ENCODE measurements at regions not wholly inside any gene's neighbourhood (a gene's known extent, or its start where the extent isn't known, plus 50 kb on each side); places are given as distances from the start of the nearest gene placed in this dataset.

DNA sequence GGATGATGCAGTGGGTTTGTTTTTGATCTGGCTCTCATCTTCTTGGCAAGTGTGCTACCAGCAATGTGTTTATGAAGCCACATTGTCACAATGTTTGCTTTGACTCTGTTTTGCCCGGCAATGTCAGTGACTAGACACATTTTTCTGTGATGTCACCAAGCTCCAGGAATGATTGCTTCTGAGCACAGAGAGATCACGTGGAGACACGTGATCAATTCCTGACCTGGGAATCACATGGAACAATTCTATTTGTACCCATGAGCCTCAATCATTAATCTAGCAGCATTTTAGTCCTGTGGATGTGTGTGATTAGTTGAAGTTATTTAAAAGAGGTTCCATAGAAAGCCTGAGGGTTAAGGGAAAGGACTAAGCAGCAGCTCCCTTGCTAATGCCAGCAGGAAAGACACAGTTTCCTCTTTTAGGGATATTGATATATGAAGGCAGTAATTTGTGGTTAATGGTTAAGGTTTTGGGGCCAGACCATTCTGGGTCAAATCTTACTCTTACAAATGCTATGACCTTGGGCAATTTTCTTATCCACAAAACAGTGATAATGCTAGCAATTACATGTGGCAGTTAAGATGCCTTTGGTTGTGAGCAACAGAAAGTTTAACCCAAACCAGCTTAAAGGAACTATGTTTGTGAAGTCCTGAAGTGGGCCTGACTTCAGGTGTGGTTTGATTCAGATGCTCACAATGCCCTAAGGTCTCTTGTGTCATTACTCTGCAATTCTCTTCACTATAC, 59.0 kb downstream of the FASLG start:
- Histone ChIP-seq H3K27me3 (ENCODE audit: insufficient read depth, low read length, poor library complexity, severe bottlenecking) (no peaks in the 10 kb centered on the region), H3K4me3 (ENCODE audit: low read length) (no peak overlapping the region), H3K36me3 (ENCODE audit: insufficient read depth, low read length) (no peaks in the 10 kb centered on the region), H3K4me1 (ENCODE audit: insufficient read depth, low read length) (peaks cover 7% of the 10 kb centered on the region), H3K27ac (ENCODE audit: low read depth, low read length) (no peak overlapping the region), H3K9me3 (ENCODE audit: low read length) (no peaks in the 10 kb centered on the region)
- H3K4me3 Mint-ChIP-seq: peak overlapping the region in 1 of 7 donors; percentile 15
- DNase-seq: no peak
- no peaks in the 10 kb centered on the region for H3K36me3 Mint-ChIP-seq
- H3K4me1 Mint-ChIP-seq: peaks cover 26 to 39% (median 35%) of the 10 kb centered on the region in 3 donors
- no peaks in the 10 kb centered on the region for H3K27me3 Mint-ChIP-seq
- ChIA-PET CTCF (interaction anchor here (0.8 to 5.4 kb wide), 14 partner anchors 9 to 115 kb away, joined by 3 to 62 read pairs (median 3); partner anchors contain the start of gene FASLG), POLR2A (no interaction called here)
- H3K9me3 Mint-ChIP-seq: no peaks in the 10 kb centered on the region
- peak overlapping the region in 1 of 8 donors; percentile 12 for H3K27ac Mint-ChIP-seq

DNA sequence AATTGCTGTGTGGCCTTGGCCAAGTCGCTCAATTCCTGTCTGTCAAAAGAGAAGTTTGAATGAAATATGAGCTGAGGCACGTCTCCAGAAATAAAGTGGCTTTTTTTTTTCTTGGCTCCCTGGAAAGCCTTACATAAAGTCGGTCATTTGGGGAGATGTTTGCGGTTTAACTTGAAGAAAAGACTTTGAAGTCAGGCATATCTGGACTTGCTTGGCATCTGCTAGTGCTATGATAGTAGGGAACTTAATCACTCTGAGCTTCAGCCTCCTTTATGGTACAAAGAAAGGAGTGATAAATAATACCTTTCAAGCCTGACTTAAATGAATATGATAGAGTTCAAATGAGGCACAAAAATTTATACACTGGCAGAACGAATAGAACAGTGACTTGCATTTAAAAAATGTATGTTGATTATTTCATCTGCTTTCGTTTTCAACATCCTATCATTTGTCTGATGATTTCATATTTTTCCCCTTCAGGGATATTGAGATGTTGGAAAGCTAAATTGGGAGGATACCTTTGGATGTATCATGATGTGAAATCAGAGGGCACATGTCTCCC, 60.2 kb downstream of the FASLG start:
- ChIA-PET POLR2A (interaction anchor here (0.6 to 1.3 kb wide), 4 partner anchors 48 to 111 kb away, joined by 3 to 7 read pairs (median 4); no protein-coding TSS in a partner anchor), CTCF (interaction anchor here (0.6 to 5.4 kb wide), 31 partner anchors 9 to 188 kb away, joined by 3 to 62 read pairs (median 5); partner anchors contain the start of genes FASLG and SUCO)
- Mint-ChIP-seq H3K9me3 (no peaks in the 10 kb centered on the region), H3K27me3 (no peaks in the 10 kb centered on the region), H3K4me3 (no peak overlapping the region), H3K36me3 (no peaks in the 10 kb centered on the region), H3K27ac (no peak overlapping the region), H3K4me1 (peaks cover 23 to 40% (median 37%) of the 10 kb centered on the region in 3 donors)
- no peaks in the 10 kb centered on the region for H3K36me3 ChIP-seq (ENCODE audit: insufficient read depth, low read length)
- H3K9me3 ChIP-seq (ENCODE audit: low read length): no peaks in the 10 kb centered on the region
- no peak overlapping the region for H3K27ac ChIP-seq (ENCODE audit: low read depth, low read length)
- no peak overlapping the region for H3K4me3 ChIP-seq (ENCODE audit: low read length)
- DNase-seq: no peak
- H3K4me1 ChIP-seq (ENCODE audit: insufficient read depth, low read length): peaks cover 7% of the 10 kb centered on the region
- H3K27me3 ChIP-seq (ENCODE audit: insufficient read depth, low read length, poor library complexity, severe bottlenecking): no peaks in the 10 kb centered on the region

DNA sequence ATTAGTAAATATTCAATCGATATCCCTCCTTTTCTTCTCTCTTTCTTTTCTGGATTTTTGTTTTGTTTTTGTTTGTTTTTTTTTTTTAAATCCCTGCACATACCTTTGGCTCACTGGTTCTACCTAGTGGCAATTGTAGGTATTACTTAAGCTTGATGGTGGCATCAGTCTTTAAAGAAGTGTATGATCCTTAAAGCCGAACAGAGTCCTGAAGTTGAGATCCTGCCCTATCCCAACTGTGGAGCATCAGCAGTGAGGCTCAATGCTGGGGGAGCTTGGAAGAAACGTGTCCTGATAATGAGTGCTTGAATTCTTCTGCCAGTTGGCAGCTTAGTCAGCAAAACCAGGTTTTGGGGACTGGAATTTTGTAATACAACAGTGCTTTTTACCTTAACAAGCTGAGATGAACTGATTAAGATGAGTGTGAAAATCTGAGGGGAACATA, 60.8 kb downstream of the FASLG start:
- Histone ChIP-seq H3K4me1 (ENCODE audit: insufficient read depth, low read length) (peaks cover 7% of the 10 kb centered on the region), H3K27me3 (ENCODE audit: insufficient read depth, low read length, poor library complexity, severe bottlenecking) (no peaks in the 10 kb centered on the region), H3K9me3 (ENCODE audit: low read length) (no peaks in the 10 kb centered on the region), H3K4me3 (ENCODE audit: low read length) (no peak overlapping the region), H3K27ac (ENCODE audit: low read depth, low read length) (no peak overlapping the region), H3K36me3 (ENCODE audit: insufficient read depth, low read length) (no peaks in the 10 kb centered on the region)
- no peaks in the 10 kb centered on the region for H3K9me3 Mint-ChIP-seq
- H3K36me3 Mint-ChIP-seq: no peaks in the 10 kb centered on the region
- no peak overlapping the region for H3K4me3 Mint-ChIP-seq
- peak in 2 of 5 donors; percentile 49 to 51 for DNase-seq
- ChIA-PET POLR2A (interaction anchor here (0.6 to 1.3 kb wide), 5 partner anchors 49 to 112 kb away, joined by 3 to 7 read pairs (median 3); no protein-coding TSS in a partner anchor), CTCF (interaction anchor here (0.6 to 5.4 kb wide), 35 partner anchors 8 to 189 kb away, joined by 3 to 62 read pairs (median 5); partner anchors contain the start of genes FASLG and SUCO)
- no peaks in the 10 kb centered on the region for H3K27me3 Mint-ChIP-seq
- H3K27ac Mint-ChIP-seq: peak overlapping the region in 5 of 8 donors; percentile 3 to 19 (median 13)
- H3K4me1 Mint-ChIP-seq: peaks cover 28 to 46% (median 43%) of the 10 kb centered on the region in 3 donors

DNA sequence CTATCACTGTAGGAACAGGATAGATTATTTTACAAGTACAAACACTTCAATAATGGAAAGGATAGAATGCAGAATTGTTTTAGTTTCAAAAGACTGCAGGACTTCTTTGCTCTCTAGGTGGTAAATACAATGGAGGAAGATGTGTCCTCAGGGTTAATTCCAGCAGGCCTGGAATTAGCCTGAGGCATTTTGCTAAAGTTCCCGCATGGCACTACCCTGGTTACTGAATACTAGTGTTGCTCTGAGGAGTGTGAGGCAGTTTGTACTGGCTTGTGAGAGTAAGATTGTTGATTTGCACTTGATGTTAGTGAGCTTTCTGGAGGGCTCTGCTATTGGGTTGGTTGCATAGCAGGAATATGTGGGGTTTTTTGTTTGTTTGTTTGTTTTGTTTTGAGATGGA, 61.4 kb downstream of the FASLG start:
- H3K27me3 Mint-ChIP-seq: no peaks in the 10 kb centered on the region
- ChIA-PET CTCF (interaction anchor here (0.7 to 5.4 kb wide), 31 partner anchors 8 to 189 kb away, joined by 3 to 62 read pairs (median 5); partner anchors contain the start of genes FASLG and SUCO), POLR2A (interaction anchor here (0.8 to 1.3 kb wide), 4 partner anchors 50 to 110 kb away, joined by 3 to 7 read pairs (median 4); no protein-coding TSS in a partner anchor)
- H3K9me3 Mint-ChIP-seq: no peaks in the 10 kb centered on the region
- no peaks in the 10 kb centered on the region for H3K36me3 ChIP-seq (ENCODE audit: insufficient read depth, low read length)
- H3K9me3 ChIP-seq (ENCODE audit: low read length): no peaks in the 10 kb centered on the region
- no peaks in the 10 kb centered on the region for H3K27me3 ChIP-seq (ENCODE audit: insufficient read depth, low read length, poor library complexity, severe bottlenecking)
- no peak for DNase-seq
- peaks cover 7% of the 10 kb centered on the region for H3K4me1 ChIP-seq (ENCODE audit: insufficient read depth, low read length)
- no peaks in the 10 kb centered on the region for H3K36me3 Mint-ChIP-seq
- H3K27ac ChIP-seq (ENCODE audit: low read depth, low read length): no peak overlapping the region
- no peak overlapping the region for H3K4me3 ChIP-seq (ENCODE audit: low read length)
- H3K4me1 Mint-ChIP-seq: peaks cover 34 to 52% (median 49%) of the 10 kb centered on the region in 3 donors
- no peak overlapping the region for H3K4me3 Mint-ChIP-seq
- H3K27ac Mint-ChIP-seq: no peak overlapping the region

DNA sequence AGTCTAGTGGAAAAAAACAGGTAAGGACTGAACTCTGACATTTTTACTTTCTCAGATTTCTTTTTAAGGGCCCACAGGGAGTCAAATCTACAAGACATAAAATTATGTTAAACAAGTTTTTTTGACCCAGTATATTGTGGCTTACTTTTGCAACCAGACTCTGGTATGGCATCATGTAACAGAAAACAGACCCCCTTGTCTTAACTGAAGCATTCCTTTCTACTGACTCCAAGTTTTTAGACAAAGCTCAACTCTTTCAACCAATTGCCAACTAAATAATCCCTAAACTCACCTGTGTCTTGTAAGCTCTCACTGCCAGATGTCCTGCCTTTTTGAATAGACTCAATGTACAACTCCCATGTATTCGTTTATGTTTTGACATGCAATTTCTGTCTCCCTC, 64.3 kb downstream of the FASLG start:
- Histone ChIP-seq H3K9me3 (ENCODE audit: low read length) (peaks cover 3% of the 10 kb centered on the region), H3K4me1 (ENCODE audit: insufficient read depth, low read length) (no peaks in the 10 kb centered on the region), H3K27me3 (ENCODE audit: insufficient read depth, low read length, poor library complexity, severe bottlenecking) (no peaks in the 10 kb centered on the region), H3K36me3 (ENCODE audit: insufficient read depth, low read length) (no peaks in the 10 kb centered on the region), H3K27ac (ENCODE audit: low read depth, low read length) (no peak overlapping the region), H3K4me3 (ENCODE audit: low read length) (no peak overlapping the region)
- no peak overlapping the region for H3K4me3 Mint-ChIP-seq
- POLR2A ChIA-PET: no interaction called here
- peaks cover 0 to 5% (median under 1%) of the 10 kb centered on the region in 5 donors for H3K9me3 Mint-ChIP-seq
- CTCF ChIA-PET: no interaction called here
- peaks cover 0 to 5% (median 0%) of the 10 kb centered on the region in 3 donors for H3K36me3 Mint-ChIP-seq
- DNase-seq: no peak
- no peaks in the 10 kb centered on the region for H3K27me3 Mint-ChIP-seq
- peaks cover 30 to 59% (median 42%) of the 10 kb centered on the region in 3 donors for H3K4me1 Mint-ChIP-seq
- H3K27ac Mint-ChIP-seq: peak overlapping the region in 1 of 8 donors; percentile 79

DNA sequence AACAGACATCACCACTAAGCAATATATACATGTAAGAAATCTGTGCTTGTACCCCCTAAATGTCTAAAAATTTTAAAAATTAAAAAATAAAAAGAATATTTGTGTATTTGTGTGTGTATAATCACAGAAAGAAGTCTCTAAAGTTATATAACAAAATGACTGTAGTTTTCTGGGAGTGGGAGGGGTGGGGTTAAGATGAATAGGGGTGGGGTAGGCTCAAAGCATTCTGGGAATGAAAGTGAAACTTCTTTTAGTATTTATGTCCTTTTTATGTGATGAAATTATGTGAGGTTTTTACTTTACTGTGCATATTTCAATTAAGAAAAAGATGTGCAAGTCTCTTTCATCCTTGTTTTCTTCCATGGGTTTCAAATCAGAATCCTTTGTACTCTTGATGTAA, 65.3 kb downstream of the FASLG start:
- Histone ChIP-seq H3K4me1 (ENCODE audit: insufficient read depth, low read length) (no peaks in the 10 kb centered on the region), H3K27ac (ENCODE audit: low read depth, low read length) (no peak overlapping the region), H3K9me3 (ENCODE audit: low read length) (peaks cover 4% of the 10 kb centered on the region), H3K36me3 (ENCODE audit: insufficient read depth, low read length) (no peaks in the 10 kb centered on the region), H3K4me3 (ENCODE audit: low read length) (no peak overlapping the region), H3K27me3 (ENCODE audit: insufficient read depth, low read length, poor library complexity, severe bottlenecking) (no peaks in the 10 kb centered on the region)
- POLR2A ChIA-PET: no interaction called here
- H3K27me3 Mint-ChIP-seq: no peaks in the 10 kb centered on the region
- DNase-seq: no peak
- peak overlapping the region in 2 of 7 donors; percentile 7 to 33 for H3K4me3 Mint-ChIP-seq
- peaks cover 0 to 10% (median 0%) of the 10 kb centered on the region in 3 donors for H3K36me3 Mint-ChIP-seq
- peak overlapping the region in 1 of 8 donors; percentile 73 for H3K27ac Mint-ChIP-seq
- peaks cover 30 to 53% (median 38%) of the 10 kb centered on the region in 3 donors for H3K4me1 Mint-ChIP-seq
- H3K9me3 Mint-ChIP-seq: peaks cover 0 to 10% (median 6%) of the 10 kb centered on the region in 5 donors
- CTCF ChIA-PET: interaction anchor here (0.7 to 0.8 kb wide), 2 partner anchors 18 to 191 kb away, joined by 3 read pairs; partner anchors contain the start of gene SUCO

DNA sequence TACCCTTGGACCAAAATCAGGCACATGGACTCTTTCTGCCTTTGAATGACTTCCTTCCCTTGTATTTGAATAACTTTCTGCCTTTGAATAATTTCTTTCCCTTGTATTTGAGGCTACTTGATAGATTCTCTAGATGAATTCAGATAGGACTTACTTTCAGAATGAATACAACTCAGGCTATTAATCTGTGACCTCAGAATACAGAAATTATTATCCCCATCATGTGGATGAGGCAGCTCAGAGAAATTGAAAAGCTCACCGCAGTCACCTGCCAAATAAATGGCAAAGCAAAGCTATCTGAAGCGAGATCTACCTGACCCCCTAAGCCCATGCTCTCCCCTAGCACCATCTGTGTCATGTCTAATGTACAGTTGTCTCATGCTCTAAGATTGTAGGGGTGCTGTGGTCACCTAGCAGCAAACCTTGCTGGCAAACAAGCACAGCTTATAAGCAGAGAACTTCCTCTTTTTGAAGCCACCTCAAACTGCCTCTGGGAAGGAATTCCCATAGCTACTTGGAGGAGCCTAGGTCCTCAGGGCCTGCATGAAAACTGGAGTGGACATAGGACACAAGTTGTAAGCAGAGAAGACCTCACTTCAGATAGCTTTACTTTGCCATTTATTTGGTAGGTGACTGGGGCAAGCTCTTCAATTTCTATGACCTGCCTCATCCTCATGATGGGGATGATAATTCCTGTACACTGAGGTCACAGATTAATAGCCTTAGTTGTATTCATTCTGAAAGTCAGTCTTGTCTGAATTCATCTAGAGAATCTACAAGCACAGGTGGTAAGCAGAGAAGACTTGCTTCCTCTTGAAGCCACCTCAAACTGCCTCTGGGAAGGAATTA, 66.1 kb downstream of the FASLG start:
- Histone ChIP-seq H3K27ac (ENCODE audit: low read depth, low read length) (no peak overlapping the region), H3K4me1 (ENCODE audit: insufficient read depth, low read length) (no peaks in the 10 kb centered on the region), H3K4me3 (ENCODE audit: low read length) (no peak overlapping the region), H3K27me3 (ENCODE audit: insufficient read depth, low read length, poor library complexity, severe bottlenecking) (no peaks in the 10 kb centered on the region), H3K36me3 (ENCODE audit: insufficient read depth, low read length) (no peaks in the 10 kb centered on the region), H3K9me3 (ENCODE audit: low read length) (peaks cover 4% of the 10 kb centered on the region)
- H3K9me3 Mint-ChIP-seq: peaks cover 0 to 13% (median 6%) of the 10 kb centered on the region in 5 donors
- CTCF ChIA-PET: interaction anchor here (0.7 to 2.7 kb wide), 8 partner anchors 11 to 192 kb away, joined by 3 to 9 read pairs (median 3); partner anchors contain the start of gene SUCO
- peaks cover 24 to 46% (median 31%) of the 10 kb centered on the region in 3 donors for H3K4me1 Mint-ChIP-seq
- H3K27ac Mint-ChIP-seq: peak overlapping the region in 4 of 8 donors; percentile 2 to 73 (median 28)
- peaks cover 0 to 18% (median 0%) of the 10 kb centered on the region in 3 donors for H3K36me3 Mint-ChIP-seq
- no peak for DNase-seq
- POLR2A ChIA-PET: no interaction called here
- peak overlapping the region in 3 of 7 donors; percentile 7 to 33 (median 9) for H3K4me3 Mint-ChIP-seq
- no peaks in the 10 kb centered on the region for H3K27me3 Mint-ChIP-seq

Data from CD8-positive, alpha-beta memory T cell (primary cell).